Mononuclear cell (primary cell): ENCODE measurements at regions not wholly inside any gene's neighbourhood (a gene's known extent, or its start where the extent isn't known, plus 50 kb on each side); places are given as distances from the start of the nearest gene placed in this dataset.

Experiments used
- H3K27me3 ChIP-seq: 2 replicates; pipeline ENCODE4 v1.6.0; 2011; ENCODE audit warnings: low read length, control low read depth; ENCODE audit not compliant: insufficient read depth
- H3K4me1 ChIP-seq: 2 replicates; pipeline ENCODE4 v1.5.1; 2011; ENCODE audit warnings: mild to moderate bottlenecking, low read length, control low read depth; ENCODE audit not compliant: insufficient read depth
- H3K4me3 ChIP-seq: 2 replicates; pipeline ENCODE4 v1.5.1; 2011; ENCODE audit warnings: mild to moderate bottlenecking, low read length, moderate library complexity
- H3K9me3 ChIP-seq: 2 replicates; pipeline ENCODE4 v1.5.1; 2011; ENCODE audit warnings: low read depth, mild to moderate bottlenecking, control low read depth, low read length

GRCh38 chr17:77470330-77470786 lies 329.6 kb downstream of the SEC14L1 start:
- no peaks in the 10 kb centered on the region for H3K27me3 ChIP-seq
- H3K9me3 ChIP-seq, result no peaks in the 10 kb centered on the region
- no peak overlapping the region for H3K4me3 ChIP-seq
- H3K4me1 ChIP-seq, result peaks cover 98% of the 10 kb centered on the region

- Histone ChIP-seq H3K4me3 (no peak overlapping the region), H3K27me3 (no peaks in the 10 kb centered on the region), H3K9me3 (no peaks in the 10 kb centered on the region), H3K4me1 (peaks cover 98% of the 10 kb centered on the region)
Observed at GRCh38 chr17:77470800-77471733, 330.3 kb downstream of the SEC14L1 start.

DNA sequence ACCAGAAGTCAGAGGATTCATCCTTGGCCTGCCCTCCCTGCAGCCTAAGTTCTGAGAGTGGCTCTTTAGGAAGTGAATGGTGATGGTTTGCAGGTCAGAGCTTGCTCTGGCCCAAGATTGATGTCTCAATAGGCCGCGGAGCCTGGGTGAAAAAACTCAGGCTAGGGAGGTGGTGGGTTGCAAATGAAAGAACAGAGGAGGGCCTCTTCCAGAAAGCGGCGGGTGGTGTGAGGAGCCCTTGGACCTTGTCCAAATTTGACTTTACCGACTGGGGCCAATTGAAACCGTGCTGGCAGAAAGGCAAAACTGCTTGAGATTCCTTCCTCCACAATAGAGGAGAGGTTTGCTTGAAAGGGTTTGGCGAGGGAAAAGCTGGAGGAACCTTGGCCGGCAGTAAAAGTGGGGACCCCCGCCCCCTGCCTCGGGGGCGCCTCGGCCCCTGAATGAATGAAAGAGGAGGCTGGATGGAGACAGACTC lies 331.3 kb downstream of the SEC14L1 start:
- Histone ChIP-seq H3K27me3 (no peaks in the 10 kb centered on the region), H3K4me3 (no peak overlapping the region), H3K9me3 (no peaks in the 10 kb centered on the region), H3K4me1 (peaks cover 98% of the 10 kb centered on the region)

- Histone ChIP-seq H3K9me3 (no peaks in the 10 kb centered on the region), H3K4me1 (peaks cover 98% of the 10 kb centered on the region), H3K27me3 (no peaks in the 10 kb centered on the region), H3K4me3 (no peak overlapping the region)
Observed at GRCh38 chr17:77472468-77473310, 331.9 kb downstream of the SEC14L1 start.

- Histone ChIP-seq H3K27me3 (no peaks in the 10 kb centered on the region), H3K9me3 (no peaks in the 10 kb centered on the region), H3K4me1 (peaks cover 100% of the 10 kb centered on the region), H3K4me3 (no peak overlapping the region)
Observed at GRCh38 chr17:77473615-77474226, 333.0 kb downstream of the SEC14L1 start.

DNA sequence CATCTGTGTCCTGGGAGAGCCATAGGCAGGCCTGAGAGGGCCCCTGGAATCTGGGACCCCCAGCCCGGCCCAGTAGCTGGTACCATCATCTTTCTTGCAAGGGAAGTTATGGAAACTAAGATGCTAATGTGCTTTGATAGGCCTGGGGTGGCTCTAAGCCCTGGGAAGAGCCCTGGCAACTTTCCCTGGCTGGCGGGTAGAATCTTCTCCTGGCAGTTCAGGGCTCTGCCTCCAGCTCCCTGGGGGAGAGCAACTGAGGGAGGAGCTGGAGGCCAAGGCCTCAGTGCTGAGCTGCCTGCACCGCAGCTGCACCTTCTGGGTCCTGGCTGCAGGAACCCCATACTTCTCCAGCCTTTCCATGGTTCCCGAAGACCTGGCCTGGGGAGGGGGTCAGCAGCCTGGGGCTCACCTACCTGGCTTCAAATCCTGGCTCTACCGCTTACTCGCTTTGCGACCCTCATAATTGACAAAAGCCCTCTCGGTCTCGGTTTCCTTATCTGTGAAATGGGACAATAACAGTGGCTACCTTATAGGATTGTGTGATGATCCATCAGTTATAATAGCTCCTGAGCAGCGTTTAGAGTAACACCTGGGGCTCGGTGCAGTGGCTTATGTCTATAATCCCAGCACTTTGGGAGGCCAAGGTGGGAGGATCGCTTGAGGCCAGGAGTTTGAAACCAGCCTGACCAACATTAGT lies 333.7 kb downstream of the SEC14L1 start:
- H3K4me3 ChIP-seq, result no peak overlapping the region
- H3K27me3 ChIP-seq, result no peaks in the 10 kb centered on the region
- H3K9me3 ChIP-seq, result no peaks in the 10 kb centered on the region
- peaks cover 99% of the 10 kb centered on the region for H3K4me1 ChIP-seq

DNA sequence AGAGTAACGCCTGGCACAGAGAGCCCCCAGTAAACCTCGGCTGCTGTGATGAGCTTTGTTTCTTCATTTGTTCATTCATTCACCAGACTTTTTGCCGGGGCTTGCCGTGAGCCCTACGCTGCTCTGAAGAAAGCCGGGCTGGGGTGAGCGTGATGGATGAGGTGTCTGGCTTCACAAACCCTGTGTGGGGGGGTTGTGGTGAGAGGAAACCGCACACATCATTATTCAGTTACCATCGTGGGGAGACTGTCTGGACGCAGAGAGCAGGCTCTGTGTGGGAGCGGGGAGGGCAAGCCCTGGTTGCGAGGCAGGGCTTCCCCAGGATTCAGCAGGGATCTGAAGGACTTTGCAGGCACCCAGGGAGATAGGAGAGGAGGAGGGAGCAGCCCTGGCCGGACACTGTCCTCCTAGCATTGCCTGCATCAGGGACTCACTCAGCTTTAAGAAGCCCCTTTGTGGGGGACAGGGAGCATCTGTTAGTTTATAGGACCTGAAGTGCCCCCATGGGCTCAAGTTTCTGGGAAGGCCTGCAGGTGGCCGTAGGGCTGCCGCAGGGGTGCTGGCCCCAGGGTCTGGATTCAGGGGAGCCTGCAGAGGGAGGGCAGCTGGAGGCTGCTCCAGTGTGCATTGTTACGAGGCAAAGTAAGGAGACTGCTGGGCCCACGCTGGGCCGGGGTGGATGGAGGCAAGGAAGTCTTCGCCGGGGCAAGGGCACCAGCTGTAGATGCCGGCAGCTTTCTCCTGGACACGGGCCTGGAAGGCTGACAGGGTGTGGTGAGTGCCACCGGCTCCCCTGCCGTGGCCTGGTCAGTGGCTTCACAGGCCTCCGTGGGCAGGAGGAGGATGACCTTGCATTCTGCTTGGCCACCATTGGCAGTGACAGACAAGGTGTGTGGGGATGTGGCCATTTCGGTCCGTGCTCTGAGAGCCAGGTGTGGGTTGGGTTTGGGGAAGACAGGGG lies 334.5 kb downstream of the SEC14L1 start:
- Histone ChIP-seq H3K9me3 (no peaks in the 10 kb centered on the region), H3K4me3 (no peak overlapping the region), H3K27me3 (no peaks in the 10 kb centered on the region), H3K4me1 (peaks cover 97% of the 10 kb centered on the region)

- H3K4me1 ChIP-seq, result peaks cover 94% of the 10 kb centered on the region
- H3K9me3 ChIP-seq, result no peaks in the 10 kb centered on the region
- no peaks in the 10 kb centered on the region for H3K27me3 ChIP-seq
- no peak overlapping the region for H3K4me3 ChIP-seq
Observed at GRCh38 chr17:77476006-77476405, 335.2 kb downstream of the SEC14L1 start.

- peaks cover 89% of the 10 kb centered on the region for H3K4me1 ChIP-seq
- H3K4me3 ChIP-seq, result no peak overlapping the region
- no peaks in the 10 kb centered on the region for H3K27me3 ChIP-seq
- H3K9me3 ChIP-seq, result no peaks in the 10 kb centered on the region
Observed at GRCh38 chr17:77476498-77476897, 335.7 kb downstream of the SEC14L1 start.

- Histone ChIP-seq H3K9me3 (no peaks in the 10 kb centered on the region), H3K4me1 (peaks cover 82% of the 10 kb centered on the region), H3K4me3 (no peak overlapping the region), H3K27me3 (no peaks in the 10 kb centered on the region)
Observed at GRCh38 chr17:77476931-77477805, 336.4 kb downstream of the SEC14L1 start.

GRCh38 chr17:77478281-77478680 lies 337.5 kb downstream of the SEC14L1 start:
- H3K4me3 ChIP-seq, result no peak overlapping the region
- no peaks in the 10 kb centered on the region for H3K9me3 ChIP-seq
- H3K27me3 ChIP-seq, result no peaks in the 10 kb centered on the region
- H3K4me1 ChIP-seq, result peaks cover 79% of the 10 kb centered on the region

DNA sequence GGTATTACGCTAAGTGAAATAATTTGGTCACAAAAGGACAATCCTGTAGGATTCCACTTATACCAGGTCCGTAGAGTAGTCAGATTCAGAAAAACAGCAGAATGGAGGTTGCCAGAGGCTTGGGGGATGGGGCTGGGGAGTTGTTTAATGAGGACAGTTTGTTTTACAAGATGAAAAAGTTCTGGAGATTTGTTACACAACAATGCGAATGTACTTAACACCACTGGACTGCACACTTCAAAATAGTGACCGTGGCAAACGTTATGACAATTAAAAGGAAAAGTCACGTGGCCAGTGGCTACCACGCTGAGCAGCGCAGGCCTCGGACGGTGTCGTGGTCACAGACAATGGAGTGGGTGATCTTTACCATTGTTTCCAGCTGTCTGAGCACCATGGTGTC lies 338.1 kb downstream of the SEC14L1 start:
- H3K4me1 ChIP-seq, result peaks cover 74% of the 10 kb centered on the region
- no peaks in the 10 kb centered on the region for H3K27me3 ChIP-seq
- no peaks in the 10 kb centered on the region for H3K9me3 ChIP-seq
- H3K4me3 ChIP-seq, result no peak overlapping the region
